ENCODE measurements at regions not wholly inside any gene's neighbourhood (a gene's known extent, or its start where the extent isn't known, plus 50 kb on each side); places are given as distances from the start of the nearest gene placed in this dataset.

- DNase-seq = no peak
Measured at GRCh38 chr1:18020021-18020817, 87.4 kb upstream of the IGSF21 start.

- no peak for DNase-seq
Measured at GRCh38 chr1:18021242-18021641, 86.4 kb upstream of the IGSF21 start.

- no peak for DNase-seq
Measured at GRCh38 chr1:18032172-18032859, 75.3 kb upstream of the IGSF21 start.

GRCh38 chr1:18035145-18035544, 72.5 kb upstream of the IGSF21 start:
- DNase-seq = no peak

GRCh38 chr1:18037651-18038050, 69.9 kb upstream of the IGSF21 start:
- DNase-seq = no peak

- DNase-seq = no peak
Measured at GRCh38 chr1:18038051-18038450, 69.5 kb upstream of the IGSF21 start.

- no peak for DNase-seq
Measured at GRCh38 chr1:18039102-18039501, 68.5 kb upstream of the IGSF21 start.

GRCh38 chr1:18041102-18041501, 66.5 kb upstream of the IGSF21 start:
- no peak for DNase-seq

- DNase-seq = no peak
Measured at GRCh38 chr1:18041685-18042355, 65.8 kb upstream of the IGSF21 start.

- no peak for DNase-seq
Measured at GRCh38 chr1:18043871-18044270, 63.7 kb upstream of the IGSF21 start.

GRCh38 chr1:18045203-18045602, 62.4 kb upstream of the IGSF21 start:
- no peak for DNase-seq

- DNase-seq = no peak
Measured at GRCh38 chr1:18045621-18046020, 62.0 kb upstream of the IGSF21 start.

GRCh38 chr1:18047122-18047521, 60.5 kb upstream of the IGSF21 start:
- no peak for DNase-seq

GRCh38 chr1:18049228-18049627, 58.4 kb upstream of the IGSF21 start:
- no peak for DNase-seq

GRCh38 chr1:18052671-18053070, 54.9 kb upstream of the IGSF21 start:
- no peak for DNase-seq

GRCh38 chr1:18055156-18055555, 52.4 kb upstream of the IGSF21 start:
- no peak for DNase-seq

- no peak for DNase-seq
Measured at GRCh38 chr1:18056545-18056944, 51.1 kb upstream of the IGSF21 start.

- no peak for DNase-seq
Measured at GRCh38 chr1:18057623-18058022, 50.0 kb upstream of the IGSF21 start.

Measured in GOT3 (cell line).